Skeletal muscle tissue (tissue), 3 donors: ENCODE measurements at regions not wholly inside any gene's neighbourhood (a gene's known extent, or its start where the extent isn't known, plus 50 kb on each side); places are given as distances from the start of the nearest gene placed in this dataset.
"Not testable (repeated sequence)": the region's sequence is repeated elsewhere in the genome, so short reads cannot be mapped to it uniquely, and the experiment has no call there.

Source experiments
- H3K27ac ChIP-seq: one replicate; pipeline ENCODE4 v1.7.0; 2013; ENCODE audit warnings: mild to moderate bottlenecking, low read depth, low read length, inconsistent platforms
- H3K27me3 ChIP-seq, 3 donors: one replicate each; pipeline ENCODE4 v1.7.0; 2013; ENCODE audit warnings: low read length in 3 of 3; ENCODE audit not compliant: control insufficient read depth in 3 of 3, insufficient read depth in 3 of 3
- H3K36me3 ChIP-seq, 3 donors: one replicate each; pipeline ENCODE4 v1.7.0; 2013; ENCODE audit warnings: low read length in 3 of 3; ENCODE audit not compliant: control insufficient read depth in 3 of 3, insufficient read depth in 3 of 3
- H3K4me1 ChIP-seq, 3 donors: one replicate each; pipeline ENCODE4 v1.7.0; 2013; ENCODE audit warnings: low read length in 3 of 3, mild to moderate bottlenecking in 3 of 3; ENCODE audit not compliant: control insufficient read depth in 3 of 3, insufficient read depth in 3 of 3
- H3K4me3 ChIP-seq, 3 donors: one replicate each; pipeline ENCODE4 v1.7.0; 2013; ENCODE audit warnings: low read length in 3 of 3
- H3K9ac ChIP-seq, 3 donors: one replicate each; pipeline ENCODE4 v1.7.0; 2013; ENCODE audit warnings: low read length in 3 of 3, mild to moderate bottlenecking in 3 of 3, moderate library complexity in 2 of 3, low read depth in 1 of 3
- H3K9me3 ChIP-seq, 3 donors: one replicate each; pipeline ENCODE4 v1.7.0; 2013; ENCODE audit warnings: low read length in 3 of 3; ENCODE audit not compliant: control insufficient read depth in 3 of 3
- donor health status: Osteomylitis.

- H3K36me3 ChIP-seq = no peaks in the 10 kb centered on the region
- H3K27ac ChIP-seq = no peak overlapping the region
- no peak overlapping the region for H3K4me3 ChIP-seq
- H3K4me1 ChIP-seq = no peaks in the 10 kb centered on the region
- no peaks in the 10 kb centered on the region for H3K9me3 ChIP-seq
- no peak overlapping the region for H3K9ac ChIP-seq
- no peaks in the 10 kb centered on the region for H3K27me3 ChIP-seq
Measured at GRCh38 chr3:70621451-70621850, 309.0 kb upstream of the MDFIC2 start.

DNA sequence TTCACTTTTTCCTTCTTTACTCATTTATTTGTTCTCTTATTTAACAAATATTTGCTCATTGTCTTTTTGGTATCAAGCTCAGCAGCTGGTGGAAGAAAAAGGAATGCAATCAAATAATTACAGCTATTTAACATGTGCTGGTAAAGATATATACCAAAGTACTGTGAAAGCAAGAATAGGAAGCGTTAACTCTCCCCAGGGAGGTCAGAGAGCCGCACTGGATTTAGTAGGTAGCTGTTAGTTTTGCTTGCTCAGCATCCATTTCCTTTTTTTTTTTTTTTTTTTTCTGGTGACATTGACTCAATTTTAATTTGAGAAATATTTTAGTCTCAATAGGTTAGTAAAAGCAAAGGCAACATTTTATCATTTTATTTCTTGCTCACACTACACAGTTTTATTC, 308.5 kb upstream of the MDFIC2 start:
- Histone ChIP-seq H3K4me1 (no peaks in the 10 kb centered on the region), H3K9ac (no peak overlapping the region), H3K9me3 (no peaks in the 10 kb centered on the region), H3K4me3 (no peak overlapping the region), H3K27me3 (no peaks in the 10 kb centered on the region), H3K36me3 (no peaks in the 10 kb centered on the region), H3K27ac (no peak overlapping the region)

DNA sequence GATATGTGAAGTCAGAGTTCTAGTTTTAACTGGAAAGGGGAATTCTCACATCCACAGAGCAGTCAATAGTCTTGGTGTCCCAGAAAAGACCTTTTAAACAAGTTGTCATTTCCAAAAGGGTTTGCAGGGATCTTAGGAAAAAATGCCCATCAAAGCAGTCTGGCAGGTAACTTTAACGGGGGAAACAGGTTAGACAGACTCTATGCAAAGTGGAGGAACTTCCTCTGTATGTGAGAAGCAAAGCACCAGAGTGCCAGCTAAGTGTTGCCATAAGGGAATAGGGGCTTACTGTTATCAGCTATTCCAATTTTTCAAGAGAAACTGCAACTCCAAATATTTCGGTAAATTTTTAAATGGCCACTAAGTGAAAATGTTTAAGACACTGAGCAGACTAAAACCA, 307.9 kb upstream of the MDFIC2 start:
- H3K9ac ChIP-seq = no peak overlapping the region

GRCh38 chr3:70618151-70618550, 305.7 kb upstream of the MDFIC2 start:
- no peaks in the 10 kb centered on the region for H3K36me3 ChIP-seq
- H3K4me3 ChIP-seq = no peak overlapping the region
- no peaks in the 10 kb centered on the region for H3K27me3 ChIP-seq

More for the DNA sequence above, 307.9 kb upstream of the MDFIC2 start:
- Histone ChIP-seq H3K4me3 (no peak overlapping the region), H3K27me3 (no peaks in the 10 kb centered on the region), H3K9me3 (no peaks in the 10 kb centered on the region), H3K36me3 (no peaks in the 10 kb centered on the region), H3K27ac (no peak overlapping the region), H3K4me1 (no peaks in the 10 kb centered on the region)

DNA sequence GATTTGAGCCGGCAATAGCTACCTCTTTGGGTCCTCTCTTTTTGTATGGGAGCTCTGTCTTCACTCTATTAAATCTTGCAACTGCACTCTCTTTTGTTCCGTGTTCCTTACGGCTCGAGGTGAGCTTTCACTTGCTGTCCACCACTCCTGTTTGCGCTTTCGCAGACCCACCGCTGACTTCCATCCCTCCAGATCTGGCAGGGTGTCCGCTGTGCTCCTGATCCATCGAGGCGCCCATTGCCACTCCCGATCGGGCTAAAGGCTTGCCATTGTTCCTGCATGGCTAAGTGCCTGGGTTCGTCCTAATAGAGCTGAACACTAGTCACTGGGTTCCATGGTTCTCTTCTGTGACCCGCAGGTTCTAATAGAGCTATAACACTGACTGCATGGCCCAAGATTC, 304.9 kb upstream of the MDFIC2 start:
- not testable (repeated sequence) for H3K9me3 ChIP-seq, H3K27me3 ChIP-seq, H3K27ac ChIP-seq, H3K36me3 ChIP-seq, H3K4me3 ChIP-seq, H3K4me1 ChIP-seq, H3K9ac ChIP-seq

More at GRCh38 chr3:70618151-70618550, 305.7 kb upstream of the MDFIC2 start:
- H3K9ac ChIP-seq = no peak overlapping the region
- H3K4me1 ChIP-seq = no peaks in the 10 kb centered on the region
- no peaks in the 10 kb centered on the region for H3K9me3 ChIP-seq
- no peak overlapping the region for H3K27ac ChIP-seq

- no peaks in the 10 kb centered on the region for H3K36me3 ChIP-seq
- H3K9ac ChIP-seq = no peak overlapping the region
- H3K27me3 ChIP-seq = no peaks in the 10 kb centered on the region
- peaks cover 0 to 4% (median 0%) of the 10 kb centered on the region in 3 donors for H3K9me3 ChIP-seq
- no peak overlapping the region for H3K4me3 ChIP-seq
- no peaks in the 10 kb centered on the region for H3K4me1 ChIP-seq
- no peak overlapping the region for H3K27ac ChIP-seq
Measured at GRCh38 chr3:70615286-70615685, 302.8 kb upstream of the MDFIC2 start.

DNA sequence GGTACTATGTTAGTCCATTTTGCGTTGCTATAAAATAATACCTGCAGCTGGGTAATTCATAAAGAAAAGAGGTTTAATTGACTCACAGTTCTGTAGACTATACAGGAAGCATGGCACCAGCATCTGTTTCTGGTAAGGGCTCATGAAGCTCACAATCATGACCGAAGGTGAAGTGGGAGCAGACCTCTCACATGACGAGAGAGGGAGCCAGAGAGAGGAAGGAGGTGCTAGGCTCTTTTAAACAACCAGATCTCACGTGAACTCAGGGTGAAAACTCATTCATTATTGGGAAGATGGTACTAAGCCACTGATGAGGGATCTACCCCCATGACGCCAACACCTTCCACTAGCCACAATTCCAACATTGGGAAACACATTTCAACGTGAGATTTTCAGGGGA, 301.7 kb upstream of the MDFIC2 start:
- no peak overlapping the region for H3K27ac ChIP-seq
- no peak overlapping the region for H3K4me3 ChIP-seq
- peaks cover 0 to 4% (median 0%) of the 10 kb centered on the region in 3 donors for H3K9me3 ChIP-seq
- no peaks in the 10 kb centered on the region for H3K36me3 ChIP-seq
- H3K4me1 ChIP-seq = no peaks in the 10 kb centered on the region
- no peaks in the 10 kb centered on the region for H3K27me3 ChIP-seq
- H3K9ac ChIP-seq = no peak overlapping the region

GRCh38 chr3:70612920-70613319, 300.5 kb upstream of the MDFIC2 start:
- peaks cover 0 to 4% (median 0%) of the 10 kb centered on the region in 3 donors for H3K9me3 ChIP-seq
- H3K27me3 ChIP-seq = no peaks in the 10 kb centered on the region
- no peak overlapping the region for H3K4me3 ChIP-seq
- no peak overlapping the region for H3K27ac ChIP-seq
- H3K36me3 ChIP-seq = no peaks in the 10 kb centered on the region
- no peaks in the 10 kb centered on the region for H3K4me1 ChIP-seq
- no peak overlapping the region for H3K9ac ChIP-seq

GRCh38 chr3:70611667-70612277, 299.3 kb upstream of the MDFIC2 start:
- H3K27me3 ChIP-seq, H3K4me3 ChIP-seq, H3K4me1 ChIP-seq, H3K9me3 ChIP-seq, H3K27ac ChIP-seq, H3K9ac ChIP-seq, H3K36me3 ChIP-seq: not testable (repeated sequence)

DNA sequence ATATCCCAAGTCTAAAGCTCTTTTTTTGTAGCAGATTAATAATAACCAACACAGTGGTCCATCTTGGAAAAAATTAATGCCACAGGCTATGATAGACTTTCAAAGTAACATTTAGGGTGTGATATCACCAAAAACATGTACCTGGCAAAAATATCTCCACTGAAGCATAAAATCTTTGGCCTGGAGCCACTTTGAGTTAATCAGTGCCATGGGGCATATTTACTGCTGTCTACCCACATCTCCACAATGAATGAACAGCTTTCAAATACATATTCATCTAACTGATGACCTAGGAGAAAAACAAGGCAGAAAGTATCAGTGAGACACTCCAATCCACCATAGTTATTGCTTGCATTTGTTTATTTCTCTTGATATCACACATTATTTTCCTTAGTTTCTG, 296.0 kb upstream of the MDFIC2 start:
- no peak overlapping the region for H3K9ac ChIP-seq
- H3K36me3 ChIP-seq = no peaks in the 10 kb centered on the region
- peaks cover 0 to 4% (median 0%) of the 10 kb centered on the region in 3 donors for H3K9me3 ChIP-seq
- H3K27me3 ChIP-seq = no peaks in the 10 kb centered on the region
- no peak overlapping the region for H3K27ac ChIP-seq
- H3K4me1 ChIP-seq = no peaks in the 10 kb centered on the region
- H3K4me3 ChIP-seq = no peak overlapping the region
